Suprapubic skin (tissue), 3 donors: ENCODE measurements at regions not wholly inside any gene's neighbourhood (a gene's known extent, or its start where the extent isn't known, plus 50 kb on each side); places are given as distances from the start of the nearest gene placed in this dataset.

ENCODE experiments used
- CTCF ChIP-seq, 2 donors: fragments of 200-600 bp in 1 of 2; fragments of 450-650 bp in 1 of 2; sonication (generic) in 1 of 2; IDR thresholded peaks; one replicate each; pipeline ENCODE4 v1.5.1; 2016 to 2019; ENCODE audit warnings: antibody characterized with exemption in 2 of 2, mild to moderate bottlenecking in 1 of 2, moderate library complexity in 1 of 2
- POLR2A ChIP-seq, 2 donors: fragments of 450-650 bp; IDR thresholded peaks; one replicate each; pipeline ENCODE4 v1.6.1; 2017; ENCODE audit warnings: antibody characterized with exemption in 2 of 2, mild to moderate bottlenecking in 2 of 2, moderate library complexity in 2 of 2

DNA sequence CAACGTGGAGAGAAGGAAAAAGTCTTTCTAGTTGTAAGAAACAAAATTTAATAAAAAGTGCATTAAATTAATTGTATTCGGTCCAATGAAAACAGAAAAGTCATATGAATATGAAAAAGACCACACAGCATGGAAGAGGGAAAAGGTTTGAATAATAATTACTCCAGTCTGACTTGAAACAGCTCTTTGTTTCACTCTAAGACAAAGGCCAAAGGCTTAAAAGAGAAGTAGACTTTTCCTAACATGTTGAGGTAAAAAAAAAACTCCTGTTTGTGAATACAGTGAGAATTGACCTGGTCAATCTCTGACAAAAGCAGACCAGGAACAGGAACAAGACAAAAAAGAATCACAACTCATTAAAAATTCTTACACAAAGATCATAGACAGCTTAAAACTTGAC, 429.8 kb downstream of the TOX3 start:
- no peak for TF ChIP-seq POLR2A (IDR thresholded peaks at IDR 0.05)
- TF ChIP-seq CTCF (IDR thresholded peaks at IDR 0.05), result no peak
